ENCODE measurements at regions not wholly inside any gene's neighbourhood (a gene's known extent, or its start where the extent isn't known, plus 50 kb on each side); places are given as distances from the start of the nearest gene placed in this dataset.

DNA sequence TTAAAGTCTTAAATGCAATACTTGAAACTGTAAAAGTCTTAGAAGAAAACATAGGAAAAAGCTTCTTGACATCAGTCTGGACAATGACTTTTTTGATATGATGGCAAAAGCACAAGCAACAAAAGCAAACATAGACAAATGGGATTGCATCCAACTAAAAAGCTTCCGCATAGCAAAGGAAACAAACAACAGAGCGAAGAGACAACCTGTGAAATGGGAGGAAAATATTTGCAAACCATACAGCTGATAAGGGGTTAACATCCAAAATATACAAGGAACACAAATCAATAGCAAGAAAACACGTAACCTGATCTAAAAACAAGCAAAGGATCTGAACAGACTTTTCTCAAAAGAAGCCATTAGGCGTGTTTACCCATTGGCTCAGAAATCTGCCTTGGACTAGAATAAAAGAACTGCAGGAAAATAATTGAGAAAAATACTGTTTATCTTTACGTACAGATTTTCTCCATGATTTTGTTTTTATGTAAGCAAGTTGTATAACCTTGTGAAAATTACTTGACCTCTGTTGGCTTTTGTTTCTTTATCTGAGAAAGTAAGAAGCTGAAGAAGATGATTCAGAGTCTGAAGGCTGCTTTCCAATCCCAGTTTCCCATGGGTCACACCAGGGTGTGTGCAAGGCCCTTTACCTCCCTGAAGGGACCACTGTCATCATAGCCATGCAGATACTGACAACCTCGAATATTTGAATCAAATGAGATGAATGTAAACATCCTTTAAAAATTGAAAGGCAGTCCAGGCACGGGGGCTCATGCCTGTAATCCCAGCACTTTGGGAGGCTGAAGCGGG is 99.1 kb upstream of the LANCL2 start:
- Histone ChIP-seq H2BK120ac (ENCODE audit: low read depth, low read length, poor library complexity, severe bottlenecking) (no peak overlapping the region), H4K20me1 (ENCODE audit: control insufficient read depth, insufficient read depth, insufficient read length) (no peaks in the 10 kb centered on the region), H4K91ac (ENCODE audit: insufficient read length, low read depth, low read length) (no peak overlapping the region), H3K79me2 (ENCODE audit: insufficient read depth, low read length) (no peaks in the 10 kb centered on the region), H3K27me3 (ENCODE audit: insufficient read depth, low read length) (no peaks in the 10 kb centered on the region), H3K4me2 (ENCODE audit: insufficient read depth, insufficient read length, low read length) (no peak overlapping the region), H3K9ac (ENCODE audit: extremely low read depth, insufficient read length, low read length) (no peak overlapping the region), H2AK5ac (ENCODE audit: insufficient read length, low read length) (no peak overlapping the region), H3K4ac (ENCODE audit: low read depth, low read length) (no peak overlapping the region), H2BK20ac (ENCODE audit: low read depth, low read length, poor library complexity, severe bottlenecking) (no peak overlapping the region), H2AFZ (ENCODE audit: low read length) (no peak overlapping the region), H2BK5ac (ENCODE audit: insufficient read length, low read length) (no peak overlapping the region), H3K27ac (ENCODE audit: insufficient read length, low read depth, low read length) (no peak overlapping the region), H3T11ph (ENCODE audit: low read length) (no peak overlapping the region), H3K23me2 (ENCODE audit: insufficient read length, low read depth, low read length, poor library complexity, severe bottlenecking) (no peaks in the 10 kb centered on the region), H3K18ac (ENCODE audit: insufficient read length, low read depth, low read length) (no peak overlapping the region), H3K14ac (ENCODE audit: insufficient read depth, low read length) (no peak overlapping the region), H3K23ac (ENCODE audit: insufficient read length, low read depth, low read length) (no peak overlapping the region), H3K4me1 (ENCODE audit: insufficient read depth, low read length) (no peaks in the 10 kb centered on the region), H4K8ac (replicated peaks; ENCODE audit: insufficient read length, low read depth, low read length) (no peak overlapping the region), H3K79me1 (ENCODE audit: insufficient read depth, low read depth, low read length, poor library complexity, severe bottlenecking) (no peaks in the 10 kb centered on the region), H2BK12ac (ENCODE audit: insufficient read length, low read depth, low read length) (no peak overlapping the region), H4K5ac (ENCODE audit: insufficient read length, low read depth, low read length) (no peak overlapping the region), H3K56ac (ENCODE audit: insufficient read length, low read depth, low read length) (no peak overlapping the region), H3K9me3 (ENCODE audit: control insufficient read depth, low read depth, low read length) (no peaks in the 10 kb centered on the region), H2BK15ac (ENCODE audit: low read depth, low read length) (no peak overlapping the region)
- no peak for TF ChIP-seq CTCF (conservative IDR thresholded peaks at IDR 0.05)
- peaks cover 2% of the 10 kb centered on the region for H3K27me3 Mint-ChIP-seq (ENCODE audit: low read depth)
- DNase-seq = no peak
- no peaks in the 10 kb centered on the region for H3K9me3 Mint-ChIP-seq
- no peak overlapping the region for H3K27ac Mint-ChIP-seq
- no peaks in the 10 kb centered on the region for H3K36me3 Mint-ChIP-seq (ENCODE audit: insufficient read depth in 1 of 3, low read depth in 3 of 3)
- 0 out of 4 replicates have a peak, but pooled peaks cover 0 to 2% of the 10 kb centered on the region in 2 experiments for H3K4me1 Mint-ChIP-seq
- no CpG with 5 or more reads among the region's 8 CpGs for WGBS (ENCODE audit: extremely low coverage, insufficient read length, low lambda C conversion rate)
- H3K4me3 Mint-ChIP-seq = no peak overlapping the region

All from H9 (cell line).